GM20000 (cell line): ENCODE measurements at regions not wholly inside any gene's neighbourhood (a gene's known extent, or its start where the extent isn't known, plus 50 kb on each side); places are given as distances from the start of the nearest gene placed in this dataset.
"Not testable (repeated sequence)": the region's sequence is repeated elsewhere in the genome, so short reads cannot be mapped to it uniquely, and the experiment has no call there.

Source experiments
- DNase-seq: peaks from one replicate; pipeline ENCODE4 v3.0.0; 2012; ENCODE audit warnings: low spot score
- CTCF ChIP-seq: IDR thresholded peaks from 2 replicates; pipeline ENCODE4 v1.5.1; 2012; ENCODE audit warnings: mild to moderate bottlenecking, control low read depth; ENCODE audit errors: extremely low read depth, missing control alignments

- no peak for DNase-seq
- no peak for TF ChIP-seq CTCF
Measured at GRCh38 chr3:8311321-8311720, 190.3 kb upstream of the LMCD1 start.

- DNase-seq: no peak
- TF ChIP-seq CTCF: no peak
Measured at GRCh38 chr3:8312685-8313084, 188.9 kb upstream of the LMCD1 start.

- no peak for TF ChIP-seq CTCF
- no peak for DNase-seq
Measured at GRCh38 chr3:8313560-8314267, 187.9 kb upstream of the LMCD1 start.

- DNase-seq: not testable (repeated sequence)
Measured at GRCh38 chr3:8315526-8315925, 186.1 kb upstream of the LMCD1 start.

GRCh38 chr3:8317661-8318649 lies 183.7 kb upstream of the LMCD1 start:
- TF ChIP-seq CTCF: no peak
- DNase-seq: no peak

- DNase-seq: no peak
- no peak for TF ChIP-seq CTCF
Measured at GRCh38 chr3:8319935-8320634, 181.5 kb upstream of the LMCD1 start.

- TF ChIP-seq CTCF: no peak
- DNase-seq: no peak
Measured at GRCh38 chr3:8320711-8321458, 180.7 kb upstream of the LMCD1 start.
